GM13977 (cell line): ENCODE measurements at regions not wholly inside any gene's neighbourhood (a gene's known extent, or its start where the extent isn't known, plus 50 kb on each side); places are given as distances from the start of the nearest gene placed in this dataset.

Experiments used
- DNase-seq: peaks from one replicate; pipeline ENCODE4 v3.0.0; 2012; ENCODE audit warnings: low spot score
- CTCF ChIP-seq: IDR thresholded peaks from 2 replicates; pipeline ENCODE4 v1.5.1; 2012; ENCODE audit warnings: mild to moderate bottlenecking, control low read depth; ENCODE audit not compliant: insufficient read depth; ENCODE audit errors: extremely low read depth, missing control alignments
- in situ Hi-C: fragments of 300-500 bp; cut with MboI; formaldehyde crosslinking; loops from one replicate; pipeline ENCODE4 v1.12.0; 2022; ENCODE audit warnings: low sequenced_read_pairs, low pct_unique_long_range_greater_than_20kb, mixed read lengths, inconsistent platforms; ENCODE audit not compliant: unreplicated experiment

GRCh38 chr21:14321042-14321441 is 61.9 kb downstream of the HSPA13 start:
- TF ChIP-seq CTCF: no peak
- DNase-seq: no peak
- in situ Hi-C loops: no loop called here

GRCh38 chr21:14319805-14320204 is 63.1 kb downstream of the HSPA13 start:
- TF ChIP-seq CTCF: no peak
- DNase-seq: no peak
- in situ Hi-C loops: no loop called here

GRCh38 chr21:14318578-14318977 is 64.4 kb downstream of the HSPA13 start:
- no peak for DNase-seq
- no peak for TF ChIP-seq CTCF
- in situ Hi-C loops: no loop called here

- no peak for DNase-seq
- TF ChIP-seq CTCF: no peak
- in situ Hi-C loops: no loop called here
These were observed 65.4 kb downstream of the HSPA13 start for GRCh38 chr21:14317507-14317906.

- in situ Hi-C loops: no loop called here
- no peak for TF ChIP-seq CTCF
- DNase-seq: no peak
These were observed 69.6 kb downstream of the HSPA13 start for GRCh38 chr21:14313300-14313699.

GRCh38 chr21:14312871-14313270 is 70.1 kb downstream of the HSPA13 start:
- TF ChIP-seq CTCF: no peak
- in situ Hi-C loops: no loop called here
- DNase-seq: no peak

GRCh38 chr21:14308234-14308633 is 74.7 kb downstream of the HSPA13 start:
- in situ Hi-C loops: no loop called here
- no peak for TF ChIP-seq CTCF
- no peak for DNase-seq
